Breast epithelium (tissue), 4 donors: ENCODE measurements at regions not wholly inside any gene's neighbourhood (a gene's known extent, or its start where the extent isn't known, plus 50 kb on each side); places are given as distances from the start of the nearest gene placed in this dataset.

Experiments used
- DNase-seq, 2 donors: peaks; one replicate each; pipeline ENCODE4 v3.0.0-alpha.2; 2019; ENCODE audit warnings: low spot score in 2 of 2
- H3K27ac ChIP-seq, 2 donors: fragments of 200-600 bp; sonication (generic) in 1 of 2; one replicate each; pipeline ENCODE4 v1.5.1; 2016 to 2019; ENCODE audit warnings: mild to moderate bottlenecking in 1 of 2
- H3K27me3 ChIP-seq, 2 donors: fragments of 200-600 bp; sonication (generic) in 1 of 2; one replicate each; pipeline versions ENCODE4 v1.5.1 to v1.6.0; 2017 to 2019; ENCODE audit warnings: control low read depth in 1 of 2, mild to moderate bottlenecking in 1 of 2
- H3K36me3 ChIP-seq: fragments of 200-600 bp; one replicate; pipeline ENCODE4 v1.5.1; 2019
- H3K4me1 ChIP-seq, 2 donors: fragments of 200-600 bp; sonication (generic); one replicate each; pipeline ENCODE4 v1.5.1; 2016 to 2019; ENCODE audit warnings: control low read depth in 1 of 2
- H3K4me3 ChIP-seq, 3 donors: fragments of 200-600 bp; sonication (generic); 1 replicate in 2 of 3; 2 replicates in 1 of 3; pipeline ENCODE4 v1.5.1; 2016 to 2019; ENCODE audit warnings: mild to moderate bottlenecking in 3 of 3, moderate library complexity in 2 of 3
- H3K9me3 ChIP-seq, 2 donors: fragments of 200-600 bp; sonication (generic) in 1 of 2; one replicate each; pipeline ENCODE4 v1.5.1; 2016 to 2019; ENCODE audit warnings: control low read depth in 1 of 2
- POLR2A ChIP-seq: fragments of 450-650 bp; IDR thresholded peaks from one replicate; pipeline ENCODE4 v1.6.1; 2016; ENCODE audit warnings: antibody characterized with exemption, mild to moderate bottlenecking, moderate library complexity
- POLR2AphosphoS5 ChIP-seq, 3 donors: sonication (generic); formaldehyde crosslinking; IDR thresholded peaks; one replicate each; pipeline ENCODE4 v1.6.1; 2017; ENCODE audit warnings: antibody characterized with exemption in 3 of 3
- intact Hi-C: fragments of 100-400 bp; cut with DNase I; formaldehyde crosslinking; loops from one replicate; pipeline ENCODE4 v1.15.1; 2023; ENCODE audit warnings: low total_unique reads
- TF ChIP-seq, protein P1 (sequence below), 3 donors: fragments of 450-650 bp; IDR thresholded peaks; one replicate each; pipeline ENCODE4 v1.5.1; 2016 to 2017; ENCODE audit warnings: antibody characterized with exemption in 3 of 3, mild to moderate bottlenecking in 3 of 3, moderate library complexity in 3 of 3

DNA sequence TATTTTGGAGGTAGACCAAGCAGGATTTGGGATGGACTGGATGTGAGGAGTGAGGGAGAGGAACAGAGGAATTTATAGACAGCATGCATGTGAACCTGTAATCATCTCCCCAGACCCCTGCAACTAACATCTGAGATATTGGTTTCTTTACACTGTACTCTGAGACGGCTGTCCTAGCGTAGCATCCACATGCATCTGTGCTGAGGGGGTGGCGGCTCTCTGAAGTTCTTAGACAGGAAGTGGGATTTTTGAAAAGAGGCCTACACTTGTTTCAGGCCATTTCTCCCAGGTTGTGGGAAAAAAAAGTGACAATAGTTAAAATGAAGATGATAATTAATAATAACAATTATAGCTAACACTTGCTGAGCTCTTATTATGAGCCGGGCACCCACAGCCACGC is 150.2 kb upstream of the GATA6 start:
- Histone ChIP-seq H3K4me3 (no peak overlapping the region), H3K27ac (no peak overlapping the region), H3K9me3 (no peaks in the 10 kb centered on the region), H3K36me3 (no peaks in the 10 kb centered on the region), H3K4me1 (no peaks in the 10 kb centered on the region), H3K27me3 (no peaks in the 10 kb centered on the region)
- TF ChIP-seq POLR2A (no peak), POLR2AphosphoS5 (IDR thresholded peaks at IDR 0.05) (no peak)
- TF ChIP-seq, protein P1, sequence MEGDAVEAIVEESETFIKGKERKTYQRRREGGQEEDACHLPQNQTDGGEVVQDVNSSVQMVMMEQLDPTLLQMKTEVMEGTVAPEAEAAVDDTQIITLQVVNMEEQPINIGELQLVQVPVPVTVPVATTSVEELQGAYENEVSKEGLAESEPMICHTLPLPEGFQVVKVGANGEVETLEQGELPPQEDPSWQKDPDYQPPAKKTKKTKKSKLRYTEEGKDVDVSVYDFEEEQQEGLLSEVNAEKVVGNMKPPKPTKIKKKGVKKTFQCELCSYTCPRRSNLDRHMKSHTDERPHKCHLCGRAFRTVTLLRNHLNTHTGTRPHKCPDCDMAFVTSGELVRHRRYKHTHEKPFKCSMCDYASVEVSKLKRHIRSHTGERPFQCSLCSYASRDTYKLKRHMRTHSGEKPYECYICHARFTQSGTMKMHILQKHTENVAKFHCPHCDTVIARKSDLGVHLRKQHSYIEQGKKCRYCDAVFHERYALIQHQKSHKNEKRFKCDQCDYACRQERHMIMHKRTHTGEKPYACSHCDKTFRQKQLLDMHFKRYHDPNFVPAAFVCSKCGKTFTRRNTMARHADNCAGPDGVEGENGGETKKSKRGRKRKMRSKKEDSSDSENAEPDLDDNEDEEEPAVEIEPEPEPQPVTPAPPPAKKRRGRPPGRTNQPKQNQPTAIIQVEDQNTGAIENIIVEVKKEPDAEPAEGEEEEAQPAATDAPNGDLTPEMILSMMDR (IDR thresholded peaks at IDR 0.05) = no peak
- intact Hi-C loops = no loop called here
- no peak for DNase-seq

DNA sequence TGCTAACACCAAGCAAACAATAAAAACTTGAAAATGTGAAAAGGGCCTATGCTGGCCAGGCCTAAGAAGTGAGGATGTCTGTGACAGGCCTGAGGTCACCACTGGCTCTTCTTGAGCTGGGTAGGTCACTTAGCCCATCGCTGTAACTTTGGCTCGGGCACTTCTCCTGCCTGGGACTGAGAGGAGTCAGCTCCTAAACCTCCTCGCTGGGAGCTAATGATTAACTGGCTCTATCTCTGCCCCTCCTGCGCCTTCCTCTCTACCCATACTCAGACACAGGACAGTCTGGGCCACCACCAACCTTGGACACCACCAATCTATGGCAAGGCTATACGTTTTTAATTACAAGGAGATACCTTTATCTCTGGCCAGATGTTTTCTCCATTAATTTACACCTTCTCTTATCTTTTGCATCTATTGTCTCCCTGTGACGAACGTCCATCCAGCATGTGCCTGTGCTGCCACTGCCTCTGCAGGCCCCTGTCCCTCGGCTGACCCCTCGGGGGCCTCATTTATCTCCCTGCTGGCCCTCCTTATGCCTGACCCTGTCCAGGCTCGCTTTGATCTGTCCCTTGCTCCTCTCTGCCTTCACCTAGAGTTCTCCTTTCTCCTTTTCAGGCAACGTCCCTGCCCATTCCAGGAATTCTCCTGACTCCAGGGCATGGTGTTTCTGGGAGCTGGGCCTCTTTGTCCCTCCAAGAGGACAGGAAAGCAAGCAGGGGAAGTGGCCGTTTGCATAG is 149.1 kb upstream of the GATA6 start:
- Histone ChIP-seq H3K27ac (no peak overlapping the region), H3K4me3 (no peak overlapping the region), H3K9me3 (no peaks in the 10 kb centered on the region), H3K4me1 (no peaks in the 10 kb centered on the region), H3K27me3 (no peaks in the 10 kb centered on the region), H3K36me3 (no peaks in the 10 kb centered on the region)
- TF ChIP-seq POLR2A (no peak), POLR2AphosphoS5 (IDR thresholded peaks at IDR 0.05) (no peak)
- TF ChIP-seq, protein P1 (IDR thresholded peaks at IDR 0.05) = no peak
- intact Hi-C loops = no loop called here
- no peak for DNase-seq

DNA sequence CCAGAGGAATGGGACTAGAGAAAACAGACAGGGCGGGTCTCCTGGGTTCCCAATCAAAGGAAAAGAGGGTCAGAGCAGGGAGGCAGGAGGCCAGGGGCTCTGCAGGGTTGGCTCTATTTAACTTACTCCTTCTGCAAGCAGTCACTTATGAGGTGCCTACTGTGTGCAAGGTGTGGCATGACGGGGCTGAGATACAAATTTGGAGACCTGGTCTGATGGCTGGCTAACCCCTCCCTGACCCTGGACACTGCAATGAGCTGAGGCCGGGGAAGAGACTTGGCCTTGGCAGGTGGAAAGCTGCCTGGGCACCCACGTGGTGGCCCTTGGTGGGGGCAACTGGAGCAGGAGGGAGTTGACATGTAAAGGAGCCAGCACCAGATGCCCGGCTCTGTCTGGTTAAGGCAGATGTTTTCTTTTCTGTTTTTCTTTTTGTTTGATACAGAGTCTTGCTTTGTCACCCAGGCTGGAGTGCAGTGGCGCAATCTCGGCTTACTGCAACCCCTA is 148.5 kb upstream of the GATA6 start:
- TF ChIP-seq POLR2AphosphoS5 (IDR thresholded peaks at IDR 0.05) = no peak
- DNase-seq = no peak

DNA sequence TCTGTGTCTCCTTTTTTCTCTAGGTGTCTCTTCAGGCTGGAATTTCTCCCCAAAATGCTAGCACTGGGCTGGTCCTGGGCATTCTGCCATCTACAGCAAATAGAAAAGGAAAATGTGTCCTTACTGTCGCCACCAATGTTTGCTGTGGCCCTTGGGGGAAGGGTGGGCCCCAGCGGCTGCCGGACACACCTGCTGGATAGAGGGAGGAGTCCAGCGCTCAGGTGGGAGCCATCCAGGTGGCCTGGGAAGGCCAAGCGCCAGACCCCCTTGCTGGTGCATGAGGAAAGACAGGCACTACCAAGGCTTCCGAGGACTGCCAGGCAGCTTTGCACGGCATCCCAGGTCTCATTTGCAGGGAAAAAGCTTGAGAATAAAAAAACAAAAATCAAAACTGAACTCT is 147.7 kb upstream of the GATA6 start:
- H3K4me3 ChIP-seq = no peak overlapping the region
- no peak overlapping the region for H3K27ac ChIP-seq
- no peak for DNase-seq
- H3K4me1 ChIP-seq = no peaks in the 10 kb centered on the region
- H3K9me3 ChIP-seq = no peaks in the 10 kb centered on the region
- H3K36me3 ChIP-seq = no peaks in the 10 kb centered on the region
- H3K27me3 ChIP-seq = no peaks in the 10 kb centered on the region
- intact Hi-C loops = no loop called here
- TF ChIP-seq, protein P1 (IDR thresholded peaks at IDR 0.05) = no peak
- TF ChIP-seq POLR2AphosphoS5 (IDR thresholded peaks at IDR 0.05) = no peak
- no peak for TF ChIP-seq POLR2A

More for the DNA sequence above, 148.5 kb upstream of the GATA6 start:
- H3K9me3 ChIP-seq = no peaks in the 10 kb centered on the region
- intact Hi-C loops = no loop called here
- no peak overlapping the region for H3K4me3 ChIP-seq
- H3K27ac ChIP-seq = no peak overlapping the region
- no peaks in the 10 kb centered on the region for H3K27me3 ChIP-seq
- H3K36me3 ChIP-seq = no peaks in the 10 kb centered on the region
- H3K4me1 ChIP-seq = no peaks in the 10 kb centered on the region

DNA sequence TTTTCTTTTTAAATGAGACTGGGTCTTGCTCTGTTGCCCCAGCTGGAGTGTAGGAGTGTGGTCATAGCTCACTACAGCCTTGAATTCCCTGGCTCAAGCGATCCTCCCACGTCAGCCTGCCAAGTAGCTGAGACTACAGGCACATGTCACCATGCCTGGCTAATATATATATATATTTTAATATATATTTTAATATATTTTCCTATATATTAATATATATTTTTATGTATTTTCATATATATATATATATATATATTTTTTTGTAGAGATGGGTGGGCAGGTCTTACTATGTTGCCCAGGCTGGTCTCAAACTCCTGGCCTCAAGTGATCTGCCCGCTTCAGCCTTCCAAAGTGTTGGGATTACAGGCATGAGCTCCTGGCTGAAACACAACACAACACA is 144.5 kb upstream of the GATA6 start:
- no peak for TF ChIP-seq POLR2AphosphoS5 (IDR thresholded peaks at IDR 0.05)
- TF ChIP-seq POLR2A = no peak
- TF ChIP-seq, protein P1 (IDR thresholded peaks at IDR 0.05) = no peak
- no peaks in the 10 kb centered on the region for H3K4me1 ChIP-seq
- no peaks in the 10 kb centered on the region for H3K36me3 ChIP-seq
- intact Hi-C loops = no loop called here
- H3K27ac ChIP-seq = no peak overlapping the region
- no peaks in the 10 kb centered on the region for H3K27me3 ChIP-seq
- H3K4me3 ChIP-seq = no peak overlapping the region
- no peak for DNase-seq
- H3K9me3 ChIP-seq = no peaks in the 10 kb centered on the region
